ENCODE measurements at regions not wholly inside any gene's neighbourhood (a gene's known extent, or its start where the extent isn't known, plus 50 kb on each side); places are given as distances from the start of the nearest gene placed in this dataset.

DNA sequence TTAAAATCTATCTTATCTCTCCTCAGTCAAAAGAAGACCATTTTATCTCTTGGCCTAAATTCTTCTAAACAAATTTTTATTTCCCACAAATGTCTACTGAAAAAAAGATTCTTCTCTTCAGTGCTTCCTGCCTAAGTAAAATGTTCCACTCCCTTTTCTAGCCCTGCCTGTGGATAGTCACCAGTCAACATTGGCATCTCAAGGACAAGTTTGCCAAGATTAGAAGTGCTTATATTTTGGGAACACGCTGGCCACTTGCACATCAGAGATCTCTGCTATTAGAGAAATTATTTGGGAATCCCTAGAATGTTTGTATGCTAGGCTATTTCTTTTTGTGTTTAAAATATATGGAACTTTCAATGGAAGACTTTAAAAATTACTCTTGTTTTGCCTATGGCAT, 758.2 kb upstream of the CDH7 start:
- TF ChIP-seq, protein P1, sequence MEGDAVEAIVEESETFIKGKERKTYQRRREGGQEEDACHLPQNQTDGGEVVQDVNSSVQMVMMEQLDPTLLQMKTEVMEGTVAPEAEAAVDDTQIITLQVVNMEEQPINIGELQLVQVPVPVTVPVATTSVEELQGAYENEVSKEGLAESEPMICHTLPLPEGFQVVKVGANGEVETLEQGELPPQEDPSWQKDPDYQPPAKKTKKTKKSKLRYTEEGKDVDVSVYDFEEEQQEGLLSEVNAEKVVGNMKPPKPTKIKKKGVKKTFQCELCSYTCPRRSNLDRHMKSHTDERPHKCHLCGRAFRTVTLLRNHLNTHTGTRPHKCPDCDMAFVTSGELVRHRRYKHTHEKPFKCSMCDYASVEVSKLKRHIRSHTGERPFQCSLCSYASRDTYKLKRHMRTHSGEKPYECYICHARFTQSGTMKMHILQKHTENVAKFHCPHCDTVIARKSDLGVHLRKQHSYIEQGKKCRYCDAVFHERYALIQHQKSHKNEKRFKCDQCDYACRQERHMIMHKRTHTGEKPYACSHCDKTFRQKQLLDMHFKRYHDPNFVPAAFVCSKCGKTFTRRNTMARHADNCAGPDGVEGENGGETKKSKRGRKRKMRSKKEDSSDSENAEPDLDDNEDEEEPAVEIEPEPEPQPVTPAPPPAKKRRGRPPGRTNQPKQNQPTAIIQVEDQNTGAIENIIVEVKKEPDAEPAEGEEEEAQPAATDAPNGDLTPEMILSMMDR (IDR thresholded peaks at IDR 0.05), result no peak
- Histone ChIP-seq H3K27me3 (no peaks in the 10 kb centered on the region), H3K36me3 (no peaks in the 10 kb centered on the region), H3K27ac (no peak overlapping the region), H3K4me1 (no peaks in the 10 kb centered on the region), H3K9ac (ENCODE audit: low read depth in 2 of 2, low read length in 2 of 2) (no peak overlapping the region), H3K4me3 (no peak overlapping the region), H3K9me3 (no peaks in the 10 kb centered on the region)
- no peak for DNase-seq
- intact Hi-C loops (cut with DNase I), result no loop called here

DNA sequence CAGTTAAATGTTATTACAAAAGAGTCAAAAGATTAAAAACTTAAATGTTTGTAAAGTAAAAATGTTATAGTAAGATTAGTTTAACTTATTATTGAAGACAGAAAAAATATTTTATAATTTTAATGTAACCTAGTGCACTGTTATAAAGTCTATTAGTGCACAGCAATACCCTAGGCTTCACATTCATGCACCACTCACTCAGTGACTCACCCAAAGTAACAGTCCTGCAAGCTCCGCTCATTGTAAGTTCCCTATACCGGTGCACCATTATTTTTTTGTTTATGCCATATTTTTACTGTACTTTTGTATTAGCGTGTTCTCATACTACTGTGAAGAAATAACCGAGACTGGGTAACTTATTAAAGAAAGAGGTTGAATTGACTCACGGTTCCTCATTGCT, 759.7 kb upstream of the CDH7 start:
- Histone ChIP-seq H3K27me3 (no peaks in the 10 kb centered on the region), H3K36me3 (no peaks in the 10 kb centered on the region), H3K9ac (ENCODE audit: low read depth in 2 of 2, low read length in 2 of 2) (no peak overlapping the region), H3K9me3 (no peaks in the 10 kb centered on the region), H3K4me3 (no peak overlapping the region), H3K4me1 (no peaks in the 10 kb centered on the region), H3K27ac (no peak overlapping the region)
- DNase-seq, result no peak
- TF ChIP-seq, protein P1 (IDR thresholded peaks at IDR 0.05), result no peak
- intact Hi-C loops (cut with DNase I), result no loop called here

DNA sequence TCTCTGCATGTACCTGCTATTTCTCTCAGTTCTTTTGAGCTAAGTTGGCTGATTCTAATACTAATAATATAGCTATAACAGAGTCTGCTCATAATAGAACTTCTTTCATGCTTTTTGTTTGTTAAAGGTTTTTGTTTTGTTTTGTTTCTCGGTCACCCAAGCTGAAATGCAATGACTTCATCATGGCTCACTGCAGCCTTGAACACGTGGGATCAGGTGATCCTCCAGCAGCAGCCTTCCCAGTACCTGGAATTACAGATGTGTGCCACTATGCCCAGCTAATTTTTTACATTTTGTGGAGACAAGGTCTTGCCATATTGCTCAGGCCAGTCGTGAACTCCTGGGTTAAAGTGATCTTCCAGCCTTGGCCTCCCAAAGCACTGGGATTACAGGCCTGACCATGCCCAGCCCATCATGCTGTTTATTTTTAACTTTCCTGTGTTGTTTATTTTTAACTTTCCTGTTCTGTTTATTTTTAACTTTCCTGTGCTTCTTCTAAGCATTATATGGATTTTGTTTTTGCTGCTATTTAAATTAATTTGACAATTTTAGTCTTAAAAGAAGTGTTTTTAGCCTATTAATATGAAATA, 763.8 kb upstream of the CDH7 start:
- TF ChIP-seq, protein P1 (IDR thresholded peaks at IDR 0.05), result no peak
- Histone ChIP-seq H3K9ac (ENCODE audit: low read depth in 2 of 2, low read length in 2 of 2) (no peak overlapping the region), H3K27me3 (no peaks in the 10 kb centered on the region), H3K4me3 (no peak overlapping the region), H3K36me3 (no peaks in the 10 kb centered on the region), H3K4me1 (no peaks in the 10 kb centered on the region), H3K27ac (no peak overlapping the region), H3K9me3 (no peaks in the 10 kb centered on the region)
- no peak for DNase-seq
- intact Hi-C loops (cut with DNase I), result no loop called here

DNA sequence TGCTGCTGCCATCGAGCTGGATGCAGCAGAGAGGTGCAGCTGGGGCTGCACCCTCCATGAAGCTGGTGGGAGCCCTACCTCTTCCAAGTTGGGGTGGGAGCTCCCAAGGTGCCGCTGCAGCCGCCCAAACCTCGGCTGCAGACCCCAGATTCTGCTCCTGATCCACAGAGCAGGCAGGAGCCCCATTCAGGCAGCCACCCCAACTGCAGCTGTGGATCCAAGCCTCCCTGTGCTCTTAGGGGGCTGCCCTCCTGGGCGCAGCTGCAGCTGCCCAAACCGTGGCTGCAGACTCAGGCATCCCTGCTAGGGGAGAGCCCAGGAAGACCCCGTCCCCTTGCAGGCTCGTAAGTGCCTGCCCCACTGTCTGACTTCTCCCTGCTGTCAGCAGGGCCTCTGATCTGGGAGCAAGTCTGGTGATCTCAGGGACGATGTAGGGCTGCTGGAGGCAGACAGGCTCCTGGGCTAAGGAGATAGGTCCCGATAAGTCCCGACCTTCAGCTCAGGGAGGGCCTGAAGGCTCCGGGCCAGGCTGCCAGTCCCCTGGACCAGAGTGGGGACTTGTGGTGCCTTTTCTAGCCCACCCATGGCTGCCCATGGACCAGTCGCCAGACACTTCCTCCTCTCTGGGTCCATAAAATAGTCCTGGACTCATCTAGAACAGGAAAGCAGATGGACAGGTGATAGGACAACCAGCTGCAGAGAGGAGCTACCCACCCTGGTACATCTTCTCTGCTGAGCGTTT, 767.1 kb upstream of the CDH7 start:
- Histone ChIP-seq H3K4me1 (no peaks in the 10 kb centered on the region), H3K36me3 (no peaks in the 10 kb centered on the region), H3K27me3 (no peaks in the 10 kb centered on the region), H3K4me3 (no peak overlapping the region), H3K9me3 (no peaks in the 10 kb centered on the region), H3K9ac (ENCODE audit: low read depth in 2 of 2, low read length in 2 of 2) (no peak overlapping the region), H3K27ac (no peak overlapping the region)
- no peak for DNase-seq
- TF ChIP-seq, protein P1 (IDR thresholded peaks at IDR 0.05), result no peak
- intact Hi-C loops (cut with DNase I), result no loop called here

DNA sequence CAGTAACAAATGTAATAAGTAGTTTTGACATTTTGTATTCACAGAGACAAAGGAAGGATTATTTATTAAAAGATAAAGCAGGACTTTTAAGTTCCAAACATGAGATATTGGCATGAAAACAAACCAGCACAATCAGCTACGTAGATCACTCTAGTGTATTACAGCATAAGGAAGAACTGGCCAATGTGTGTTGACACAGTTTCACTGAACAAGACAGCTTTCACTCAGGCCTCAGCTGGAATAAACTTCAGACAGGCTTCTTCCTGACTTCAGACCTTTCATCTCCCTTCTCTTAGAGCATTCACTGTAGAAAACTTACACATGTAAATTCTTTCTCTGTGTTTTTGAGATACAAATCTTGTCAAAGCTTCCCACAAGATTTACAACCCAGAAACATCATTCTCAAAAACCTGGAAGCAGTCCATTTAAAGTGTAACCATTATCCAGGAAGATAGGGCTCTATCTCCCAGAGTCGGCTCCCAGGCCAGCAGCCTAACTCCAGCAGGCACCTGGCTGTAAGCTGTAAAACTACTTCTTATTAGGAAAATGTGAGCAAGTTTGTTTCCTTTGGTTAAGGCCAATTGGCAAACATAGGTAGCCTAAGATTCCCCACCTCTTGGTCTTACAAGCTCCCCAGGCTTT, 768.3 kb upstream of the CDH7 start:
- DNase-seq, result no peak
- Histone ChIP-seq H3K27ac (no peak overlapping the region), H3K36me3 (no peaks in the 10 kb centered on the region), H3K27me3 (no peaks in the 10 kb centered on the region), H3K4me3 (no peak overlapping the region), H3K9me3 (no peaks in the 10 kb centered on the region), H3K4me1 (no peaks in the 10 kb centered on the region), H3K9ac (ENCODE audit: low read depth in 2 of 2, low read length in 2 of 2) (no peak overlapping the region)
- intact Hi-C loops (cut with DNase I), result no loop called here
- TF ChIP-seq, protein P1 (IDR thresholded peaks at IDR 0.05), result no peak

Measured in colonic mucosa (tissue), 4 donors.